HG03045 (cell line): ENCODE measurements at regions not wholly inside any gene's neighbourhood (a gene's known extent, or its start where the extent isn't known, plus 50 kb on each side); places are given as distances from the start of the nearest gene placed in this dataset.
"Not testable (repeated sequence)": the region's sequence is repeated elsewhere in the genome, so short reads cannot be mapped to it uniquely, and the experiment has no call there.

ENCODE experiments used
- ATAC-seq: cut with Tn5 transposase; IDR thresholded peaks from one replicate; pipeline ENCODE4 v1.9.1; 2021; ENCODE audit warnings: mild to moderate bottlenecking, moderate library complexity; ENCODE audit not compliant: unreplicated experiment

- no peak for ATAC-seq
Measured at GRCh38 chr7:32228601-32229000, 158.4 kb upstream of the PDE1C start.

DNA sequence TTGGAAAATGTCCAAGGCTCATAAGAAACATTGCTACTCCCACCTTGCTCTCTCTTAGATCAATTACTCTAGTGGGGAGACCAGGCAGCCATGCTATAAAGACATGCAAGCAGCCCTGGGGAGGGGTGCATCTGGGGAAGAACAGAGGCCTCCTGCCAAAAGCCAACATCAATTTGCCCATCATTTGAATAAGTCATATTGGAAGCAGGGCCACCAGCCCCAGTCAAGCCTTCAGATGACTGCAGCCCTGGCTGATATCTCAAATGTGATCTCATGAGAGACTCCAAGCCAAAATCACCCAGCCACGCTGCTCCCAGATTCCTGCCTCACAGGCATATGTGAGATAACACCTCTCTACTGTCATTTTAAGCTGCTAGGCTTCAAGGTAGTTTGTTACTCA lies 157.5 kb upstream of the PDE1C start:
- no peak for ATAC-seq

- ATAC-seq, result no peak
Measured at GRCh38 chr7:32224276-32224675, 154.1 kb upstream of the PDE1C start.

GRCh38 chr7:32223721-32224120 lies 153.5 kb upstream of the PDE1C start:
- ATAC-seq, result no peak

- ATAC-seq, result no peak
Measured at GRCh38 chr7:32223071-32223650, 153.0 kb upstream of the PDE1C start.

DNA sequence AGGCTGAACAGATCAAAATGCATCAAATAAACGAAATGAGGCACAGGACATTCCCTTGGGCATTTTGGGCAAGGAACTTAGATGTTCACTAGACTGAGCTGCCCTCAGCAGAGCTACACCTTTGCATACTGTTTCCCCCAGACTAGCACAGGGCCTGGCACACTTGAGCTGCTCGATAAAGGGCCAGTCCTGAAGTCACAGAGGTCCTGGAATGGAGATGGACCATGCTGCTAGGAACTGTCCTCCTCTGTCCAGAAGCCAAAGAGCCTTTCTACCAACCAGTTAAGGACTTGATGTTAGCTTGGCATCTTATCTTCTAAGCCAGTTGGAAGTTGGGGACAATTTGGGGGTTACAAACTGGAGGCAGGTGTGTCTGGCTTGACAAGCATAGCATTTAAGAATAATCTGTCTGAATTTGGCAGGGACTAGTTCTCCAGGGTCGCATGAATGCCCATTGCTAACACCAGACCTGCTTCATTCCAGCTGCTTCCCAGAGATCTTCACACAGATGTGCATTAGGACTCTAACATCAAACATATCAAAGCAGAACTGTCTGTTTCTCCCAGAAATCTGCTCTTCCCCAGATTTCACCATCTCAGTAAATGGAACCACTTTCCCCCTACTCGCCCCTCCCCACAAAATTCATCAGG lies 152.2 kb upstream of the PDE1C start:
- no peak for ATAC-seq

DNA sequence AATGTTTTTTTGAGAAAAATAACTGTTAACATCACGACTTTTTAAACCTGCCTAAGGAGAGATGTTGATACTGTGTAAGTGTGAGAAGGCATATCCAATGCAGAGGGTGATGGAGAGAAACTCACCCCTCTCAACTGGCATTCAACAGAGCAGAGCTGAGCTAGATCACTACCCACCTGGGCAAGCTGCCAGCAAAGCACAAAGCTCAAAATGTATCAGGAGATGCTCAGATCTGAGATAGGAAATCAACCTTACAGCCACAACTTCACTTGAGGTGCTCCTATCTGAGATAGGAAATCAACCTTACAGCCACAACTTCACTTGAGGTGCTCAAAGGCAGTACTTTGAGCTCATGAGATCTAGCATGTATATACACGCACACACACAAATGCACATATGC lies 151.5 kb upstream of the PDE1C start:
- no peak for ATAC-seq

DNA sequence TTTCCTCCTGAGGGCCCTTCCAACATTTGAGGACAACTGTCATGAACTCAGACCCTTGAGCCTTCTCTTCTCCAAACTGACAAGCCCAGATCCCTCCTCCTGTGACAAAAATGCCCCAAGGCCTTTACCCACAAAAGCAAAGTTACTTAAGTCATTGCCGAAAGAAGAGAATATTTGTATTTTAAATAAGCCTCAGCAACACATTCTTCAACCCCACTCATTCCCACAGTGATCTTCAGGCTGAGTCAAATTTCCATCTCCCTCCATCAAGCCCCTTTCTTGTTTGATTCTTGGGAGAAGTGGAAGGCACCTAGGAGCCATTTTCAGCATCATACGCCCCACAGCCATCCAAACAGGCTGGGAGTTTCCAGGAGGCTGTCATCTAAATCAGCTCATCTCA lies 150.8 kb upstream of the PDE1C start:
- no peak for ATAC-seq

- not testable (repeated sequence) for ATAC-seq
Measured at GRCh38 chr7:32219831-32220230, 149.6 kb upstream of the PDE1C start.

GRCh38 chr7:32219416-32219815 lies 149.2 kb upstream of the PDE1C start:
- ATAC-seq, result no peak

- no peak for ATAC-seq
Measured at GRCh38 chr7:32218741-32219288, 148.6 kb upstream of the PDE1C start.

GRCh38 chr7:32218154-32218467 lies 147.9 kb upstream of the PDE1C start:
- ATAC-seq, result no peak

- ATAC-seq, result no peak
Measured at GRCh38 chr7:32217341-32218153, 147.3 kb upstream of the PDE1C start.

DNA sequence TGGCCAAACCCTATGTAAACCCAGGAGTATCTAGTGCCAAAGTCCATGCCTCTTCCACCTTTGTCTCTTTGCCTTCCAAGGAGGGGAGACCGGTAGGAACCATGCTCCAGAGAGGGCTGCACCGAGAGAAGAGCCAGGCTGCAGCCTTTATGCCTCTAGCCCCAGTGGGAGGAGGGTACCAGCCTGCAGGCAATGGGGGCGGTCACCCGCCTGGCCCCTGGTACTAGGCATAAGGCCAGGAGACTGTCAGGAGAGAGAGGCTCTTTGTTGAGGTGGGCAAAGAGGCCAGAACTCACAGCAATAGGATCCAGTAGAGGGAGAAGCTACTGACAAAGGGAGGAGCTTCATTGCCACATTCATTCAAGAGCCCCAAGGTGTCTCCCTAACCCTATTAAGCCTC lies 146.6 kb upstream of the PDE1C start:
- no peak for ATAC-seq

- no peak for ATAC-seq
Measured at GRCh38 chr7:32215697-32216096, 145.5 kb upstream of the PDE1C start.

- ATAC-seq, result no peak
Measured at GRCh38 chr7:32214913-32215312, 144.7 kb upstream of the PDE1C start.

DNA sequence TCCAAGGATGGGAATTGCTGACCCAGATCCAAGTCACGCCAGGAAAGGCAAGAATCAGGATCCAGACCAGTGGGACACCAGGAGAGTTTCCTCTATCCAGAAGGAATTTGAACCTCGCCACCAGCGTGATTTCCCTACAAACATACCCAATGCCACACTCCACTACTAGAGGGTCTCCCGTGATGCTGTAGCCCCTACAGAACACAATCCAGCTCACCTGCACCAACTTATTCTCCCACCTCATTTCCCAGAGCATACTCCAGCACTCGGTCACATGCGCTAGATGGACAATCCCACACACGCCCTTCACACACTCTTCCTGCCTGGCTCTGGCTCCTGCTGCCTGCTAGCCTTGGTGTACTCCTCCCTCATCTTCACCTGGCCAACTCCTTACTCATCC lies 142.1 kb upstream of the PDE1C start:
- ATAC-seq, result no peak

DNA sequence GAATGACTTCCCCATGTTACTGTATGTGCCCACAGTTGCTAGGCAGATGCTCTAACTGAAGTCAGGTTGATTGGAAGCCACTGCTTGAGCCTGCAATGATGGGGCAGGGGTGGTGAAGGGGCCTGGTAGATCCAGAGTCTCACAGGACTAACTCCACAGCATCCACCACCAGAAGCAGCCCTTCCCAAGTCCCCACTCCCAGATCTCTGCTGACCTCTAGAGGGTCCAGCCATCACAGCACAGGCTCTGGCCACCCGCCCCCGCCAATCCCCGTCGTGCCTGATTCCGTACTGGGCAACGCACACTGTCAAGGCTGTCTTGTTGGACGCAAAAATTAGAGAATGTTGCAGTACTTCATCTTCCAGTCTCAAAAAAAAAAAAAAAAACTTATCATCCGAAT lies 136.8 kb upstream of the PDE1C start:
- no peak for ATAC-seq

DNA sequence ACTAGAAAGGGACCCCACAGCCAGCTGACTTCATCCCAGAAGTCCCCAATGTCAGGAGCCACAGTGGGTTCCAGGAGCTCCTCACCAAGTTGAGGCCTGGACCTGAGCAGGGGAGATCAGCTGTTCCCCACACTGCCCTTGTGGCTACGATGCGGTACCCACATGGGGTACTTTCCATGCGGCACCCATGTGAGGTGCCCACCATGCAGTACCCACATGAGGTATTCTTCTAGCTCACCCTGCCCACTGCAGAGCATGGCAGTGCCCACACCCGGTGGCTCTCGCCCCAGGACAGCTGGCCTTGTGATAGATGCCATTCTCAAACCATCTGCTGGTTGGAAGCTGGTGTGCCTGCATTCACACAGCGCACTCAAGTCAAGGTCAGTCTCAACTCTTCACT lies 136.3 kb upstream of the PDE1C start:
- ATAC-seq, result no peak

GRCh38 chr7:32205298-32205824 lies 135.2 kb upstream of the PDE1C start:
- ATAC-seq, result not testable (repeated sequence)

DNA sequence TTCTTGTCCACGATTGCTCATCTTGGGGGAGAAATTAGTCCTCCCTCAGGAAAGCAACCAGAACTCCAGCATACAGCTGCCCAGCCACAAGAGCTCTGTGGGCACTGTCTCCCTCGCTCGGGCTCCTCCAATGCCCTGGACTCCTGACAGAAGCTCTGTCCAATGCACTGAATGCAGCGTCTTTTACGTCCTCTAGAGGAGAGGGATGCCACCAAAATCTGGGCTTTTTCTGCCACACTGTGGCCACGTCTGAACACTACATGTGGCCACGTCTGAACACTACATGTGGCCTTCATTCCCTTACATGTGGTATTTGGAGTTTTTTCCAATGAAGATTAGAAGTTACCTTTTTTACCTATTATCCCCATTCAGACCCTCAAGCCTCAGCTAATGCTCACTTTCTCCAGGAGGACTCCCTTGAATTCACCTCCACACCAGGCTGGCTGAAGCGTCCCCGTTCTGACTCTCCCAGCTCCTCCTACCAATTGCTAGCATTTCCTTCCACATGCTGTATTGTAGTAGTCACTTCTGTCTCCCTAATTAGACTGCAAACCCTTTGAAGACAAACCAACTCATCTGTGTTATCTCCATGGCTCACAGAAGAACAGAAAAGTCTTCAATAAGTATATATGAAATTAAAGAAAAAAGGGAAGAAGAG lies 134.3 kb upstream of the PDE1C start:
- no peak for ATAC-seq
